ENCODE measurements at regions not wholly inside any gene's neighbourhood (a gene's known extent, or its start where the extent isn't known, plus 50 kb on each side); places are given as distances from the start of the nearest gene placed in this dataset.

DNA sequence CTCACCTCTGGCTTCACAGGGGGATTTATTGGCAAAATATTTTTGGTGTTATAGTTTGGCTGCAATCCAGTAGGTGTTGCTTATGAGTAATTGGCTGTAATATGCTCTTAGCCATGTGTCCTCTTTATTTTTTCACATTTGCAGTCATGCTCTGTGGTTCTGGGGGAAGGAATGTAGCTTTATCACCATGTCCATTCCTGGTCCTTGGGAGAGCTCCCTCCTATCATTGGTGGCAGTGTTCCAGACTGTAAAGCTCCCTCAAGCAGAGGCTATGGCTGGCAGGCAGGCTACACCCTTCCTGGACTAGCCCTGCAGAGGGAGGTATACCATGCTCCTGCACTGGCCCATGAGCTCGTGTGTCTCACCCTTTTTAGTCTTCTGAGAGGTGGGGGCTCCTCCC is 120.0 kb upstream of the FSIP2 start:
- Mint-ChIP-seq H3K36me3 (ENCODE audit: low read depth) (no peaks in the 10 kb centered on the region), H3K27me3 (no peaks in the 10 kb centered on the region), H3K4me1 (ENCODE audit: low read depth) (no peaks in the 10 kb centered on the region), H3K4me3 (no peak overlapping the region), H3K27ac (no peak overlapping the region), H3K9me3 (peaks cover 11% of the 10 kb centered on the region)

DNA sequence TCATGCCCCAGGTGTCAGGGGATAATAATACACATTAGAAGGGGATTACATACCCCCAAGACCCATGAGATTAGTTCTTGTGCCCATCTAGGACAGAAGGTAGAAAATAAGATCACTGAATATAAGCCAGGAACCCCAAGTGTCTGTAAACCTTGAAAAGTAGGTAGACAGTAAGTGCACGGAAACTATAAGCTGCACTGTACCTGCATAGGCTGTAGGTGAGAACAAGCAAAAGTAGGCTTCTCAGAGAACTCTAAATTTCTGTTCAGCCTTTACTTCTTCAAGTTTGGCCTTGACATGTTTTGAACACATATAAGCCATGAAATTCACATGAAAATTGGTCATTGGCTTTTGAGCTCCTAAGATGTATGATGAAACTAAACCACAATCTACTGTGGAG is 113.0 kb upstream of the FSIP2 start:
- no peaks in the 10 kb centered on the region for H3K4me1 Mint-ChIP-seq (ENCODE audit: low read depth)
- H3K27me3 Mint-ChIP-seq, result no peaks in the 10 kb centered on the region
- no peak overlapping the region for H3K27ac Mint-ChIP-seq

DNA sequence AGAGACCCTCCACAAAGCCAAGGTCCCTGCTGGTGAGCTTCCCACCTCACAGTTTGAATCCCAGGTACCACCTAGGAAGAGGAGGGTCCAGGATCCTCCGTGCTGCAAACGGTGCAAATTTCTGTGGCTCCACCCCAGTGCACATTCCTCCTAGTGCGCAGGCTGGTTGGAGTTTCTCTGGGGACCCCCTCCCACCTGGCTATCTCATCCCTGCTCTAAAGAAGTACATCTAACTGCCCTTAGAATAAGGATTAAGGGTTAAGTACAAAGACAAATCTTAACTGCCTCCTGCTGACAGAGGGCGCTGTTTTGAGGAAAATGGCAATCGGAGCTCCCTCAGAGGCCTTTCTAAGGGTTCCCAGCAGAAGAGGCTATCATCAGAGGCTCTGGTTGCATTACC is 109.6 kb upstream of the FSIP2 start:
- H3K27me3 Mint-ChIP-seq, result no peaks in the 10 kb centered on the region
- no peaks in the 10 kb centered on the region for H3K4me1 Mint-ChIP-seq (ENCODE audit: low read depth)

More for the DNA sequence above, 113.0 kb upstream of the FSIP2 start:
- Mint-ChIP-seq H3K9me3 (no peaks in the 10 kb centered on the region), H3K36me3 (ENCODE audit: low read depth) (no peaks in the 10 kb centered on the region), H3K4me3 (no peak overlapping the region)

DNA sequence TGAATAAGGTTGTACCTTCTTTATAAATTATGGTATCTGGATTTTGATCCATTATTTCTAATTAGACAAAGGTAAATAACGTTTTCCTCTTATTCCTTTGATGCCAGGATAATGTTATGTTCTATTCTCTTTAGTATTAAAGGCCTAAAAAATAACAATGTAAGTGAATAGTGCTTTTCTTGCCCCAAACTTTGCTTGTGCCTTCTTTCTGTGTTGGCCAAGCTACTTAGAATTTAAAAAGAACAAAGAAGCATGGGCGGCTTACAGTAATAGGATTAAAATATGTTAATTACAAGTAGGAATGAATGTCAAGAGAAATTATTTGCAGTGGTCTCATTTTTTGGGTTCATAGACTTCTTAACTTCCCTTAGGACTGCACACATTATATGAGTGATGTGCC is 105.0 kb upstream of the FSIP2 start:
- H3K36me3 Mint-ChIP-seq (ENCODE audit: low read depth), result no peaks in the 10 kb centered on the region
- no peaks in the 10 kb centered on the region for H3K9me3 Mint-ChIP-seq
- H3K27ac Mint-ChIP-seq, result no peak overlapping the region
- no peaks in the 10 kb centered on the region for H3K27me3 Mint-ChIP-seq
- no peaks in the 10 kb centered on the region for H3K4me1 Mint-ChIP-seq (ENCODE audit: low read depth)
- H3K4me3 Mint-ChIP-seq, result no peak overlapping the region

More for the DNA sequence above, 109.6 kb upstream of the FSIP2 start:
- H3K36me3 Mint-ChIP-seq (ENCODE audit: low read depth), result no peaks in the 10 kb centered on the region
- H3K4me3 Mint-ChIP-seq, result no peak overlapping the region
- H3K9me3 Mint-ChIP-seq, result no peaks in the 10 kb centered on the region
- no peak overlapping the region for H3K27ac Mint-ChIP-seq

DNA sequence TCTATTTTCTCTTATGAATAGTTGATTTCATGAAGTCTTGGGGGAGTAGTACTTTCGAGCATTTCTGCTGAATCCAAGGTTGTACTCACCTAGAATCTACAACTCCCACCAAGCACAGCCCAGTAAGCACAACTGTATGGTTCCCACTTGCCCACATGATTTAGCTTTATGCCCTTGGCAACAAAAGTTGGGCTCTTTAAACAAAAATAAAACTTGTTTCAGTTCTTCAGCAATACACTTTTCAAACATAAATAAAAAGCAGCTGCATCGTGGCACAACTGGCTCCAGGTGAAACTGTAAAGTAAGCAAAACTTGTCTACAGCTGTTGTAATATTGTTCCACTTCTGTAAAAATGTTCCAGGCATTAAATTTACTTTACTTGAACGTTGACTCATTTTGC is 99.8 kb upstream of the FSIP2 start:
- Mint-ChIP-seq H3K27ac (no peak overlapping the region), H3K4me1 (ENCODE audit: low read depth) (no peaks in the 10 kb centered on the region), H3K27me3 (no peaks in the 10 kb centered on the region), H3K4me3 (no peak overlapping the region), H3K9me3 (peaks cover 4% of the 10 kb centered on the region), H3K36me3 (ENCODE audit: low read depth) (no peaks in the 10 kb centered on the region)

DNA sequence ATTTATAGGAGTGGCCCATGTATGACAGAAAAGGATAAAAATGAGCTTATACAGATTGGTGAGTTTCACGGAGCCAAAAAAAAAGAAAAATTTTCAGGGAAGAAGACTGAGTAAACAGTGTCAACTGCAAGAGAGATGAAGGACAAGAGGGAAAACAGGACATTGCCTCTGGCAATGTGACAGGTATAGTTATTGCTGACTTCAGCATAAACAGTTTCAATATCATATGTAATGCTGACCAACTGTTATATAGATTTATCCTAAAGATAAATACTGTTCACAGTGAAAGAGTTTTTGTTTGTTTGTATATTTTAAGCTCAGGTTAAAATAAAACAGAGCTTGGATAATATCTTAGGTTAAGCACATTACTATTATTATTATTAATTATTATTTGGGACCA is 98.0 kb upstream of the FSIP2 start:
- Mint-ChIP-seq H3K9me3 (peaks cover 4% of the 10 kb centered on the region), H3K4me1 (ENCODE audit: low read depth) (no peaks in the 10 kb centered on the region)

DNA sequence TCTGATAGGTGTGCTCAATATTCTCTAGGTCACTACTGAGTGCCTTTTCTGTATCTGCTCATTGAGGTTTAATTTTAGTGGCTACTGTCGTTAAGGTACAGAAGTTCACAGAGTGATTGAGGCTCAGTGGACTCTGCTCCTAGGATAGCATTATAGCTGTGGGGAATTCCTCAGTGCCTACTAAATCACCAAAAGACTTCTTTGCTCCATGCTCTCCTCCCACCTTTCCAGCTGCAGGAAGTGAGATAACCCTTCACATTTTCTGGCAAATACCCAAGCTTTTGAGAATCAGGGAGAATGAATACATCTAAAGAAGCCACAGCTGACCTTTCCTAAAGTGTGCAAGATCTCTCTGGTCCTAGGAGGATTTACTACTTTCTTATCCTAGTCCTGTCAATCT is 95.2 kb upstream of the FSIP2 start:
- Mint-ChIP-seq H3K27ac (no peak overlapping the region), H3K4me1 (ENCODE audit: low read depth) (no peaks in the 10 kb centered on the region), H3K4me3 (no peak overlapping the region), H3K27me3 (no peaks in the 10 kb centered on the region), H3K36me3 (ENCODE audit: low read depth) (no peaks in the 10 kb centered on the region), H3K9me3 (peaks cover 4% of the 10 kb centered on the region)

More for the DNA sequence above, 98.0 kb upstream of the FSIP2 start:
- H3K27me3 Mint-ChIP-seq, result no peaks in the 10 kb centered on the region
- no peak overlapping the region for H3K4me3 Mint-ChIP-seq
- no peak overlapping the region for H3K27ac Mint-ChIP-seq
- H3K36me3 Mint-ChIP-seq (ENCODE audit: low read depth), result no peaks in the 10 kb centered on the region

DNA sequence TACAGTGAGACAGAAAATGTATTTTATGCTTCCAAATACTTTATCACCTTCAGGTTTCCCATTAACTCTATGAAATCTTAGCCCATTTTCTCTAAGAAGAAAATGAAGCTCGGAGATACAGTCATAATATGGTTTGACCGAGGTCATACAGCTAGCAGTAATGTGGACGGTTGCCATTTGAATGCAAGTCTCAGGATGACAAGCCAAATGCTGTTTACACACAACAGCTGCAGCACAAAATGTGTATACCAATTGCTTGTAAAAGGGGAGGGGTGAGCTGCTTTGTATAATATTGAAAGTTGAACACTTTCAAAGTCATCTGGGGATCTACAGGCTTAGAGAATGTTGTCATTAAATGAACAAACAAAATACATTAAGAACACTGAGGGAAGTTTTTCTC is 93.8 kb upstream of the FSIP2 start:
- Mint-ChIP-seq H3K27ac (no peak overlapping the region), H3K27me3 (no peaks in the 10 kb centered on the region), H3K9me3 (peaks cover 9% of the 10 kb centered on the region), H3K4me3 (no peak overlapping the region), H3K36me3 (ENCODE audit: low read depth) (no peaks in the 10 kb centered on the region), H3K4me1 (ENCODE audit: low read depth) (no peaks in the 10 kb centered on the region)

DNA sequence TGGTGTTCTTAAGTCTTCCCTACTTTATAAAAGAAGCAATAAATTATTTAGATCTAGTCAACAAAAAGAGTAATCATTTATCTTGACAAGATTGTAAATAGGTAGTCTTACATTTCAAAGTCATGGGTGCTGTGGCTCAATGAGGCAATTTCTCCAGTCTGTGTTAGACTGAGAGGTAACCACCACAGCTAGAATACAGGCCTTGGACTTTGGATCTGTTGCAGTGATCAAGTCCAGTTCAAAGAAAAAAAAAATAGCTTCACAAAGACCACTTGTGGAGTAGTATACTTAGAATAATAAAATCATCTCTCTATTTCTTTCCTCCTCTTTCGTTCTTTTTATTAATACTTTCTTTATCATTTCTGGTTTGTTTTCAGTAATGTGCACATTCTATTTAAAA is 93.1 kb upstream of the FSIP2 start:
- Mint-ChIP-seq H3K36me3 (ENCODE audit: low read depth) (no peaks in the 10 kb centered on the region), H3K27me3 (no peaks in the 10 kb centered on the region), H3K27ac (no peak overlapping the region), H3K9me3 (peaks cover 9% of the 10 kb centered on the region), H3K4me3 (no peak overlapping the region), H3K4me1 (ENCODE audit: low read depth) (no peaks in the 10 kb centered on the region)

DNA sequence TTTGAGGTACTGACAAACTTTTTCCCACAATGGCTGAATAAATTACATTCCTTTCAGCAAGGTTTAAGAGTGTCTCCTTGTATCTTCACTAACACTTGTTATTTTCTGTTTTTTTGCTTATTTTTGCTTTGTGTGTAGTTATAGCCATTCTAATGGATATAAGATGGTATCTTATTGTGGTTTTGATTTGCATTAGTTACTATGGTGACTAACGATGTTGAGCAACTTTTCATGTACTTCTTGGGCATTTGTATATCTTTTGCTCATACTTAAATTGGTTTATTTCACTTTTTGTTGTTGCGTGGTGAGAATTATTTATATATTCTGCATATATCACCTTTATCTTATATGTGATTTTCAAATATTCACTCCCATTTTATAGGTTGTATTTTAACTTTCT is 79.9 kb upstream of the FSIP2 start:
- Mint-ChIP-seq H3K4me1 (ENCODE audit: low read depth) (no peaks in the 10 kb centered on the region), H3K4me3 (no peak overlapping the region)

DNA sequence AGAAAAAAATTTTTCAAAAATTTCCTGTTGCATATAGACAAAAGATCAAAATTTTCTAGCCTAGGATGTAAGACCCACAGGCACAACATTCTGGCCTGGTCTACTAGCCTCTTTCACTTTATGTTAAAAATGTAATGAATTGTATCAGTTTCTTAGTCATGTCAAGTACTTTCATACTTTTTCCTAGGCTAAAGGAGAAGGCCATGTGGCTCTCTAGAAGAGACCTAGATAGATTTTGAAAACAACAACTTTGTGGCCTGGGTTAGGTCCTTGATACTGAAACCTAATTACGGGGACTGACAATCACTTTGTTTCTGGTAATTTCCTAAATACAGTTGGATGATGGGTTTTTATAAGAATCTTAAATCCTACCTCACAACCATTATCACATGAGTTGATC is 74.8 kb upstream of the FSIP2 start:
- Mint-ChIP-seq H3K4me3 (no peak overlapping the region), H3K9me3 (peaks cover 7% of the 10 kb centered on the region), H3K36me3 (ENCODE audit: low read depth) (no peaks in the 10 kb centered on the region), H3K4me1 (ENCODE audit: low read depth) (no peaks in the 10 kb centered on the region), H3K27me3 (no peaks in the 10 kb centered on the region), H3K27ac (no peak overlapping the region)

More for the DNA sequence above, 79.9 kb upstream of the FSIP2 start:
- H3K27me3 Mint-ChIP-seq, result no peaks in the 10 kb centered on the region
- no peaks in the 10 kb centered on the region for H3K36me3 Mint-ChIP-seq (ENCODE audit: low read depth)
- H3K27ac Mint-ChIP-seq, result no peak overlapping the region
- H3K9me3 Mint-ChIP-seq, result peaks cover 4% of the 10 kb centered on the region

DNA sequence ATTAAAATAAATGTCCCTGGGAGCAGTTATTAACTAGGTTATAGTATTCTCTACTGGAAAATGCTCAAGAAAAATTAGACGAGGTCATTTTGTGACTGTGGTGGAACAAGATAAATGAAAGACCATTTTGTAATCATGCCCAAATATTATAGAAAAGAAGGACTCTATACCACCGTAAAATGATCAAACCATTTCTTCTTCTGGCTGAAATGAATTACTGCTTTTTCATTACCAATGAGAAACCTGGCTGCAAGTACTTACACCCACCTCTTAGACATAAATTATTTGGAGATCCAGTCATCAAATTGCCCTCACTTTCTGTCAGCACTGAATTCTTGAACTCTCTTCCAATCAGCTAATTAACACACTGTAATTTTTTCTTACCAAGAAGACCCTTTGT is 74.2 kb upstream of the FSIP2 start:
- H3K4me1 Mint-ChIP-seq (ENCODE audit: low read depth), result no peaks in the 10 kb centered on the region
- no peaks in the 10 kb centered on the region for H3K36me3 Mint-ChIP-seq (ENCODE audit: low read depth)
- H3K4me3 Mint-ChIP-seq, result no peak overlapping the region
- no peak overlapping the region for H3K27ac Mint-ChIP-seq
- H3K9me3 Mint-ChIP-seq, result peaks cover 5% of the 10 kb centered on the region
- no peaks in the 10 kb centered on the region for H3K27me3 Mint-ChIP-seq

DNA sequence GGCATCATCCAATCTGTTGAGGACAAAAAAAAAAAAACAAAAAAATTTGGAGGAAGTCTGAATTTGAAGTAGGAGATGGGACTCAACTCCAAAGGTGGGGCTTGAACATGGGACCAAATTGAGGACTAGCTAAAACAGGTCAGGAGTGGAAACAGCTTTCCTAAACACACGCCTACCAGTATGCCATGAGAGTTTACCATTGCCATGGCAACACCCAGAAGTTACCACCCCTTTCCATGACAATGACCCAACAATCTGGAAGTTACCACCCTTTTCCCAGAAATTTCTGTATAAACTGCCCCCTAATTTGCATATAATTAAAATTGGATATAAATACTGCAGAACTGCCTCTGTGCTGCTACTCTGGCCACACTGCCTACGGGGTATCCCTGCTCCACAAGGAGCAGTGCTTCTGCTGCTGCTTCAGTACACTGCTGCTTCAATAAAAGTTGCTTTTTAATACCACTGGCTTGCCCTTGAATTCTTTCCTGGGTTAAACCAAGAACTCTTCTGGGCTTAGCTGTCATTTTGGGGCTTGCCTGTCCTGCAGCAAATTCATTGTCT is 73.3 kb upstream of the FSIP2 start:
- H3K4me1 Mint-ChIP-seq (ENCODE audit: low read depth), result no peaks in the 10 kb centered on the region
- H3K4me3 Mint-ChIP-seq, result no peak overlapping the region
- H3K27ac Mint-ChIP-seq, result no peak overlapping the region
- H3K36me3 Mint-ChIP-seq (ENCODE audit: low read depth), result no peaks in the 10 kb centered on the region
- peaks cover 3% of the 10 kb centered on the region for H3K9me3 Mint-ChIP-seq
- no peaks in the 10 kb centered on the region for H3K27me3 Mint-ChIP-seq

DNA sequence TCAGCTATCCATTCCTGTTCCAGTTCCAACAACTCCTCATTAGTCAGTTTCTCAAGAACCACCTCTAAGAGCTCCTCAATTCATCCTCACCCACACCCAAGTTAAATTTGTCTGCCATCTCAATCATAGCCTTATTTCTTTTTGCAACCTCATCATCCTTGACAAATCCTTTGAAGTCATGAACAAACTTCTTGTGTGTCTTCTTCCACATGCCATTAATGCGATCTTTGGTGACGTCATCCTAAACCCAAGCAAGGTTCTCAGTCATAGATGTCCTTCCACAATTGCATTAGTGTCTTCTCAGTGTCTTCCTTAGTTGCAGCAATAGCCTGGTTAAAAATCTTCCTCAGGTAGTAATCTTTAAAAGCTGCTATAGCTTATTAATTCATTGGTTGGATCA is 71.2 kb upstream of the FSIP2 start:
- Mint-ChIP-seq H3K9me3 (peaks cover 3% of the 10 kb centered on the region), H3K36me3 (ENCODE audit: low read depth) (no peaks in the 10 kb centered on the region), H3K27me3 (no peaks in the 10 kb centered on the region), H3K4me3 (no peak overlapping the region), H3K27ac (no peak overlapping the region), H3K4me1 (ENCODE audit: low read depth) (no peaks in the 10 kb centered on the region)

DNA sequence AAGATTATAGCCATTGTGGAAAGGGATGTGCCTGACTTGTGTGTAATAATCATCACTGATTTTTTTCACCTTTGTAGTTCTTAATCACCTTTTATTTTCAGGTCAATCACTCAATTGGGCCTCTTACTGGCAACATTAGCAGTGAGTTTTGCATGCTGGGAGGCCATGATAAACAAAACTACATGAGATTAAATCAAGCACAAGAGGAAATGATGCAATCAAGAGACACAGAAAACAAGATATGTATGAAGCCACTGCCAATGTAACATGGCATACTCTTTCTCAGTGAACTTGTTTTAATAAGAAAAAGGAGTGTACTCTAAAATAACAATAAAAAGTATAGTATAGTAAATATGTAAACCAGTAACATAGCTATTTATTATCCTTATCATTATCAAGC is 69.9 kb upstream of the FSIP2 start:
- Mint-ChIP-seq H3K4me1 (ENCODE audit: low read depth) (no peaks in the 10 kb centered on the region), H3K4me3 (no peak overlapping the region), H3K36me3 (ENCODE audit: low read depth) (no peaks in the 10 kb centered on the region), H3K27ac (no peak overlapping the region), H3K9me3 (peaks cover 3% of the 10 kb centered on the region), H3K27me3 (no peaks in the 10 kb centered on the region)

DNA sequence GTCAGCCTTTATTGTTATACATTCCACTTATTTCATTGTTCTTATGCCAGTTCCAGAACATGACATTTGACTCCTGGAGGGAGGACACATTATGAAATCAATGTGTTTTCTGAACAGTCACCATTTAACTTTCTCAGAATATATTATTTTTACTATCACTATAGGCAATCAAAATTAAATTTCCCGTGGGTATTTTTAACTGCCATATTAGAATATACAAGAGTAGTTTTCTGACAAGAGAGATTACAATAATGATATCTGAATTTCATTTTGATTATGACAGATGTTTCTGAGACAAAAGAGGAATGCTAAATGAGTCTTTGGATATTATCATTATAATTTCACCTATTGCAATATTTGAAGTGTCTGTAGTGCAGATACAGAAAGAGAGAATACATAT is 64.4 kb upstream of the FSIP2 start:
- Mint-ChIP-seq H3K9me3 (no peaks in the 10 kb centered on the region), H3K36me3 (ENCODE audit: low read depth) (no peaks in the 10 kb centered on the region), H3K4me1 (ENCODE audit: low read depth) (no peaks in the 10 kb centered on the region), H3K4me3 (no peak overlapping the region), H3K27ac (no peak overlapping the region), H3K27me3 (no peaks in the 10 kb centered on the region)

Measured in stimulated activated naive CD8-positive, alpha-beta T cell treated with anti-CD3 and anti-CD28 coated beads, Interleukin-15, Interleukin-2, amounts not matched to agents 100 ng/mL and 50 ng/mL, for 24 hours (primary cell).